ENCODE measurements at regions not wholly inside any gene's neighbourhood (a gene's known extent, or its start where the extent isn't known, plus 50 kb on each side); places are given as distances from the start of the nearest gene placed in this dataset.

- no peaks in the 10 kb centered on the region for H3K36me3 ChIP-seq (replicated peaks in 1 of 2; ENCODE audit: control insufficient read depth in 1 of 2, insufficient read depth in 2 of 2, low read length in 2 of 2)
- POLR2A ChIA-PET, result no interaction called here
- H3K9me3 ChIP-seq (ENCODE audit: low read length), result no peaks in the 10 kb centered on the region
- H3K9ac ChIP-seq (ENCODE audit: insufficient read depth, low read depth, low read length), result no peak overlapping the region
- in situ Hi-C loops (cut with HindIII; ENCODE audit: extremely low pct_ligation_motif_present, low pct_unique_long_range_greater_than_20kb) (no loop called here), intact Hi-C loops (cut with micrococcal nuclease; ENCODE audit: unreplicated experiment) (no loop called here)
- no peaks in the 10 kb centered on the region for H3K4me1 ChIP-seq (ENCODE audit: insufficient read depth, low read length)
- H3K79me2 ChIP-seq (ENCODE audit: insufficient read depth, low read length), result no peaks in the 10 kb centered on the region
- H3K27ac ChIP-seq (ENCODE audit: extremely low read length, insufficient read depth, low read length), result no peak overlapping the region
- no peak overlapping the region for H3K4me3 ChIP-seq (replicated peaks in 1 of 3; ENCODE audit: insufficient read depth in 1 of 3, low read depth in 2 of 3, low read length in 3 of 3)
- BruUV-seq (replicated peaks), result no TSS peak
- no peaks in the 10 kb centered on the region for H3K27me3 ChIP-seq (ENCODE audit: control insufficient read depth in 1 of 2, insufficient read depth in 2 of 2, low read length in 2 of 2)
- no peak overlapping the region for H3K4me2 ChIP-seq (ENCODE audit: low read depth, low read length)
- ATAC-seq (no peak), DNase-seq (ENCODE audit: low spot score) (no peak), FAIRE-seq (no peak)
- no peaks in the 10 kb centered on the region for H4K20me1 ChIP-seq (ENCODE audit: insufficient read depth, low read length)
- CTCF ChIA-PET (ENCODE audit: low intra/inter-chr PET ratio, low total read pairs), result no interaction called here
- WGBS (ENCODE audit: low lambda C conversion rate), result 9% methylated on average over 2 of the region's 2 CpGs
- no peak overlapping the region for H2AFZ ChIP-seq (ENCODE audit: low read length)
- TF ChIP-seq SRSF4 (IDR thresholded peaks at IDR 0.05; ENCODE audit: low read depth, low read length, poor library complexity, severe bottlenecking) (no peak), ZNF598 (CRISPR knock-in tag; IDR thresholded peaks at IDR 0.05; ENCODE audit: borderline replicate concordance) (no peak), FLYWCH1 (CRISPR knock-in tag; IDR thresholded peaks at IDR 0.05) (no peak), HMG20B (CRISPR knock-in tag; conservative IDR thresholded peaks at IDR 0.05) (no peak), RFX3 (CRISPR knock-in tag; IDR thresholded peaks at IDR 0.05) (no peak), ZNF704 (CRISPR knock-in tag; IDR thresholded peaks at IDR 0.05; ENCODE audit: borderline replicate concordance) (no peak), HNF4G (IDR thresholded peaks at IDR 0.05; ENCODE audit: borderline replicate concordance, low read depth, low read length) (no peak), HNF4G (CRISPR knock-in tag; IDR thresholded peaks at IDR 0.05; ENCODE audit: borderline replicate concordance, low read depth) (no peak), ZNF142 (CRISPR knock-in tag; IDR thresholded peaks at IDR 0.05) (no peak), DMTF1 (CRISPR knock-in tag; IDR thresholded peaks at IDR 0.05) (no peak), ZNF350 (CRISPR knock-in tag; IDR thresholded peaks at IDR 0.05; ENCODE audit: borderline replicate concordance, low read depth) (no peak), MED1 (CRISPR knock-in tag; IDR thresholded peaks at IDR 0.05) (no peak), ZNF317 (CRISPR knock-in tag; IDR thresholded peaks at IDR 0.05) (no peak), ZNF574 (CRISPR knock-in tag; IDR thresholded peaks at IDR 0.05) (no peak)
Observed at GRCh38 chr6:77401231-77401630, 62.1 kb downstream of the HTR1B start.

Data from HepG2 (cell line).